ENCODE measurements at regions not wholly inside any gene's neighbourhood (a gene's known extent, or its start where the extent isn't known, plus 50 kb on each side); places are given as distances from the start of the nearest gene placed in this dataset.

DNA sequence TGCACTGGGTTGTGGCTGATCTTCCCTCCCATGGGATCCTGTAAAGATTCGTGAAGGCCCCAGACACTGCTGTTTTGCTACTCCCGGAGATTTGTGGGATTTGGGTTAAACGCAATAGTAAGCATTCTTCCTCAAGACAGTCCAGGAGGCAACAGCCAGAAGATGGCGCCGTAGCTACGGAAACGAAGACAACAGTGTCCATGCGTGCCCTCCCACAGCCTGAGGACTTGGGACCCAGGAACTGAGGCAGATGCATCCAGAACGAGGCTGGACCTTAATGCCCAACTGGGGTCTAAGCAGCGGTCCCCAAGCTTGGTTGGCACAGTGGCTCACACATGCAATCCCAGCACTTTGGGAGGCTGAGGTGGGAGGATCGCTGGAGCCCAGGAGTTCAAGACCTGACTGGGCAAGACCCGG is 57.6 kb upstream of the ZNF507 start:
- no peak for TF ChIP-seq POLR2AphosphoS5 (IDR thresholded peaks at IDR 0.05)
- no peak for TF ChIP-seq POLR2A (IDR thresholded peaks at IDR 0.05)
- TF ChIP-seq, protein P1, sequence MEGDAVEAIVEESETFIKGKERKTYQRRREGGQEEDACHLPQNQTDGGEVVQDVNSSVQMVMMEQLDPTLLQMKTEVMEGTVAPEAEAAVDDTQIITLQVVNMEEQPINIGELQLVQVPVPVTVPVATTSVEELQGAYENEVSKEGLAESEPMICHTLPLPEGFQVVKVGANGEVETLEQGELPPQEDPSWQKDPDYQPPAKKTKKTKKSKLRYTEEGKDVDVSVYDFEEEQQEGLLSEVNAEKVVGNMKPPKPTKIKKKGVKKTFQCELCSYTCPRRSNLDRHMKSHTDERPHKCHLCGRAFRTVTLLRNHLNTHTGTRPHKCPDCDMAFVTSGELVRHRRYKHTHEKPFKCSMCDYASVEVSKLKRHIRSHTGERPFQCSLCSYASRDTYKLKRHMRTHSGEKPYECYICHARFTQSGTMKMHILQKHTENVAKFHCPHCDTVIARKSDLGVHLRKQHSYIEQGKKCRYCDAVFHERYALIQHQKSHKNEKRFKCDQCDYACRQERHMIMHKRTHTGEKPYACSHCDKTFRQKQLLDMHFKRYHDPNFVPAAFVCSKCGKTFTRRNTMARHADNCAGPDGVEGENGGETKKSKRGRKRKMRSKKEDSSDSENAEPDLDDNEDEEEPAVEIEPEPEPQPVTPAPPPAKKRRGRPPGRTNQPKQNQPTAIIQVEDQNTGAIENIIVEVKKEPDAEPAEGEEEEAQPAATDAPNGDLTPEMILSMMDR (IDR thresholded peaks at IDR 0.05): peak in 3 of 4 experiments; percentile 31 to 45 (median 37)
